ACC112 (cell line): ENCODE measurements at regions not wholly inside any gene's neighbourhood (a gene's known extent, or its start where the extent isn't known, plus 50 kb on each side); places are given as distances from the start of the nearest gene placed in this dataset.

Experiments
- H2AFZ ChIP-seq: fragments of 200-600 bp; sonication (generic); one replicate; pipeline ENCODE4 v1.6.0; 2017; ENCODE audit warnings: antibody characterized with exemption, low read length; ENCODE audit not compliant: unreplicated experiment
- H3K27ac ChIP-seq: fragments of 200-600 bp; sonication (generic); 2 replicates; pipeline ENCODE4 v1.5.1; 2014; ENCODE audit warnings: low read depth, mild to moderate bottlenecking, antibody characterized with exemption, low read length, moderate library complexity
- H3K27me3 ChIP-seq: fragments of 200-600 bp; sonication (generic); 2 replicates; pipeline ENCODE4 v1.6.1; 2014; ENCODE audit warnings: mild to moderate bottlenecking, antibody characterized with exemption, low read length, moderate library complexity, mixed read lengths; ENCODE audit not compliant: insufficient read depth
- H3K36me3 ChIP-seq: fragments of 200-600 bp; sonication (generic); 2 replicates; pipeline ENCODE4 v1.6.1; 2016; ENCODE audit warnings: mild to moderate bottlenecking, antibody characterized with exemption, low read length, moderate library complexity, mixed read lengths; ENCODE audit not compliant: insufficient read depth
- H3K4me1 ChIP-seq: fragments of 200-600 bp; sonication (generic); one replicate; pipeline ENCODE4 v1.6.1; 2016; ENCODE audit warnings: low read length, mixed read lengths; ENCODE audit not compliant: insufficient read depth, unreplicated experiment, control insufficient read depth
- H3K4me3 ChIP-seq: fragments of 200-600 bp; sonication (generic); 2 replicates; pipeline ENCODE4 v1.5.1; 2014; ENCODE audit warnings: mild to moderate bottlenecking, low read depth, low read length
- H3K79me2 ChIP-seq: fragments of 200-600 bp; sonication (generic); one replicate; pipeline ENCODE4 v1.6.0; 2016; ENCODE audit warnings: low read length; ENCODE audit not compliant: control insufficient read depth, unreplicated experiment, insufficient read depth

- H2AFZ ChIP-seq = no peak overlapping the region
- H3K4me1 ChIP-seq = peaks cover 25% of the 10 kb centered on the region
- H3K79me2 ChIP-seq = no peaks in the 10 kb centered on the region
- H3K27ac ChIP-seq = no peak overlapping the region
- no peaks in the 10 kb centered on the region for H3K36me3 ChIP-seq
- no peaks in the 10 kb centered on the region for H3K27me3 ChIP-seq
- no peak overlapping the region for H3K4me3 ChIP-seq
These were observed 57.2 kb upstream of the PITRM1 start for GRCh38 chr10:3229815-3230214.

- Histone ChIP-seq H3K27me3 (no peaks in the 10 kb centered on the region), H3K4me3 (no peak overlapping the region), H2AFZ (no peak overlapping the region), H3K36me3 (no peaks in the 10 kb centered on the region), H3K79me2 (no peaks in the 10 kb centered on the region), H3K27ac (no peak overlapping the region), H3K4me1 (peaks cover 25% of the 10 kb centered on the region)
These were observed 56.0 kb upstream of the PITRM1 start for GRCh38 chr10:3228629-3228945.

- Histone ChIP-seq H3K27ac (peak overlapping the region; percentile 90), H2AFZ (peak overlapping the region; percentile 80), H3K79me2 (no peaks in the 10 kb centered on the region), H3K4me1 (peaks cover 25% of the 10 kb centered on the region), H3K36me3 (no peaks in the 10 kb centered on the region), H3K4me3 (peak overlapping the region; percentile 67), H3K27me3 (no peaks in the 10 kb centered on the region)
These were observed 54.6 kb upstream of the PITRM1 start for GRCh38 chr10:3226960-3227744.

- Histone ChIP-seq H3K27ac (peak overlapping the region; percentile 16; the same call in 1 of the 2 replicates), H3K36me3 (no peaks in the 10 kb centered on the region), H3K4me3 (no peak overlapping the region), H2AFZ (no peak overlapping the region), H3K4me1 (peaks cover 31% of the 10 kb centered on the region), H3K79me2 (no peaks in the 10 kb centered on the region), H3K27me3 (no peaks in the 10 kb centered on the region)
These were observed 53.0 kb upstream of the PITRM1 start for GRCh38 chr10:3225561-3225960.

- Histone ChIP-seq H2AFZ (no peak overlapping the region), H3K36me3 (no peaks in the 10 kb centered on the region), H3K4me1 (peaks cover 31% of the 10 kb centered on the region), H3K79me2 (no peaks in the 10 kb centered on the region), H3K27ac (no peak overlapping the region), H3K27me3 (no peaks in the 10 kb centered on the region), H3K4me3 (no peak overlapping the region)
These were observed 51.7 kb upstream of the PITRM1 start for GRCh38 chr10:3224241-3224640.

- Histone ChIP-seq H2AFZ (no peak overlapping the region), H3K27me3 (no peaks in the 10 kb centered on the region), H3K27ac (no peak overlapping the region), H3K36me3 (no peaks in the 10 kb centered on the region), H3K4me3 (no peak overlapping the region), H3K4me1 (peaks cover 25% of the 10 kb centered on the region), H3K79me2 (no peaks in the 10 kb centered on the region)
These were observed 50.0 kb upstream of the PITRM1 start for GRCh38 chr10:3222626-3223025.
